ENCODE measurements at regions not wholly inside any gene's neighbourhood (a gene's known extent, or its start where the extent isn't known, plus 50 kb on each side); places are given as distances from the start of the nearest gene placed in this dataset.

DNA sequence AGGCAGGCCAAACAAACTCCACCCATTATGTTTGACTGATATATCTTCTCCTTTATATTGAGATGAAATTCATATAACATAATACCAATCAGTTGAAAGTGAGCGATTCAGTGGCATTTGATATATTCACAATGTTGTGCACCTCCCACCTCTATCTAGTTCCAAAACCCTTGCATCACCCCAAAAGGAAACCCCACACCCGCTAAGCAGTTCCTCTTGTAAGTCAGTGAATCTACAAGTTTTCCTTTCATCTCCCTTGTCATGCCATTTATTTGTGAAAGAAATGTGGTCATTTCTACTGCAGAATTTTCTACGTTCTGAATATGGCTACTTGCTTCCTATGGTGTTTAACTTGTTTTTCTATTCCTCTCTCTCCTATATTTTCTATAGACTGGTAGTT, 99.4 kb upstream of the PTPN3 start:
- TF ChIP-seq, protein P1, sequence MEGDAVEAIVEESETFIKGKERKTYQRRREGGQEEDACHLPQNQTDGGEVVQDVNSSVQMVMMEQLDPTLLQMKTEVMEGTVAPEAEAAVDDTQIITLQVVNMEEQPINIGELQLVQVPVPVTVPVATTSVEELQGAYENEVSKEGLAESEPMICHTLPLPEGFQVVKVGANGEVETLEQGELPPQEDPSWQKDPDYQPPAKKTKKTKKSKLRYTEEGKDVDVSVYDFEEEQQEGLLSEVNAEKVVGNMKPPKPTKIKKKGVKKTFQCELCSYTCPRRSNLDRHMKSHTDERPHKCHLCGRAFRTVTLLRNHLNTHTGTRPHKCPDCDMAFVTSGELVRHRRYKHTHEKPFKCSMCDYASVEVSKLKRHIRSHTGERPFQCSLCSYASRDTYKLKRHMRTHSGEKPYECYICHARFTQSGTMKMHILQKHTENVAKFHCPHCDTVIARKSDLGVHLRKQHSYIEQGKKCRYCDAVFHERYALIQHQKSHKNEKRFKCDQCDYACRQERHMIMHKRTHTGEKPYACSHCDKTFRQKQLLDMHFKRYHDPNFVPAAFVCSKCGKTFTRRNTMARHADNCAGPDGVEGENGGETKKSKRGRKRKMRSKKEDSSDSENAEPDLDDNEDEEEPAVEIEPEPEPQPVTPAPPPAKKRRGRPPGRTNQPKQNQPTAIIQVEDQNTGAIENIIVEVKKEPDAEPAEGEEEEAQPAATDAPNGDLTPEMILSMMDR (IDR thresholded peaks at IDR 0.05): no peak
- no peak for TF ChIP-seq POLR2A (IDR thresholded peaks at IDR 0.05)
